Lower lobe of right lung (tissue), 2 donors: ENCODE measurements at regions not wholly inside any gene's neighbourhood (a gene's known extent, or its start where the extent isn't known, plus 50 kb on each side); places are given as distances from the start of the nearest gene placed in this dataset.

Experiments used
- ATAC-seq, 2 donors: fragments of 200-7000 bp; cut with Tn5 transposase; one replicate each; pipeline ENCODE4 v1.9.1; 2020 to 2022; ENCODE audit warnings: mild to moderate bottlenecking in 2 of 2, moderate library complexity in 2 of 2
- DNase-seq: peaks from one replicate; pipeline ENCODE4 v3.0.0-alpha.2; 2020
- H3K27ac ChIP-seq: fragments of 200-600 bp; one replicate; pipeline ENCODE4 v1.8.0; 2022
- H3K27me3 ChIP-seq: fragments of 200-600 bp; one replicate; pipeline ENCODE4 v1.8.0; 2022; ENCODE audit warnings: low read depth
- H3K36me3 ChIP-seq: fragments of 200-600 bp; one replicate; pipeline ENCODE4 v1.8.0; 2022; ENCODE audit warnings: mild to moderate bottlenecking
- H3K4me1 ChIP-seq: fragments of 200-600 bp; one replicate; pipeline ENCODE4 v1.8.0; 2022
- H3K4me3 ChIP-seq: fragments of 200-600 bp; one replicate; pipeline ENCODE4 v1.8.0; 2022; ENCODE audit warnings: mild to moderate bottlenecking
- H3K9me3 ChIP-seq: fragments of 200-600 bp; one replicate; pipeline ENCODE4 v1.8.0; 2022
- intact Hi-C: fragments of 100-400 bp; cut with DNase I; formaldehyde crosslinking; loops from one replicate; pipeline ENCODE4 v1.11.0; 2022
- TF ChIP-seq, protein P1 (sequence below): fragments of 200-600 bp; IDR thresholded peaks from one replicate; pipeline ENCODE4 v1.8.0; 2022; ENCODE audit warnings: antibody characterized with exemption, mild to moderate bottlenecking
- donor health status: DM: no; HTN: yes; CAD: no; lungs with severe emphysema.

- DNase-seq (no peak), ATAC-seq (no peak)
- no peaks in the 10 kb centered on the region for H3K36me3 ChIP-seq
- no peaks in the 10 kb centered on the region for H3K27me3 ChIP-seq
- intact Hi-C loops: no loop called here
- no peak overlapping the region for H3K4me3 ChIP-seq
- no peaks in the 10 kb centered on the region for H3K9me3 ChIP-seq
- TF ChIP-seq, protein P1, sequence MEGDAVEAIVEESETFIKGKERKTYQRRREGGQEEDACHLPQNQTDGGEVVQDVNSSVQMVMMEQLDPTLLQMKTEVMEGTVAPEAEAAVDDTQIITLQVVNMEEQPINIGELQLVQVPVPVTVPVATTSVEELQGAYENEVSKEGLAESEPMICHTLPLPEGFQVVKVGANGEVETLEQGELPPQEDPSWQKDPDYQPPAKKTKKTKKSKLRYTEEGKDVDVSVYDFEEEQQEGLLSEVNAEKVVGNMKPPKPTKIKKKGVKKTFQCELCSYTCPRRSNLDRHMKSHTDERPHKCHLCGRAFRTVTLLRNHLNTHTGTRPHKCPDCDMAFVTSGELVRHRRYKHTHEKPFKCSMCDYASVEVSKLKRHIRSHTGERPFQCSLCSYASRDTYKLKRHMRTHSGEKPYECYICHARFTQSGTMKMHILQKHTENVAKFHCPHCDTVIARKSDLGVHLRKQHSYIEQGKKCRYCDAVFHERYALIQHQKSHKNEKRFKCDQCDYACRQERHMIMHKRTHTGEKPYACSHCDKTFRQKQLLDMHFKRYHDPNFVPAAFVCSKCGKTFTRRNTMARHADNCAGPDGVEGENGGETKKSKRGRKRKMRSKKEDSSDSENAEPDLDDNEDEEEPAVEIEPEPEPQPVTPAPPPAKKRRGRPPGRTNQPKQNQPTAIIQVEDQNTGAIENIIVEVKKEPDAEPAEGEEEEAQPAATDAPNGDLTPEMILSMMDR: no peak
- H3K27ac ChIP-seq: no peak overlapping the region
- H3K4me1 ChIP-seq: no peaks in the 10 kb centered on the region
These were observed 273.5 kb upstream of the PPARGC1A start for GRCh38 chr4:24163314-24163713.

- H3K36me3 ChIP-seq: no peaks in the 10 kb centered on the region
- no peaks in the 10 kb centered on the region for H3K4me1 ChIP-seq
- no peaks in the 10 kb centered on the region for H3K27me3 ChIP-seq
- TF ChIP-seq, protein P1: no peak
- ATAC-seq (peak in 1 of 2 donors; percentile 62), DNase-seq (no peak)
- H3K4me3 ChIP-seq: no peak overlapping the region
- no peak overlapping the region for H3K27ac ChIP-seq
- intact Hi-C loops: no loop called here
- no peaks in the 10 kb centered on the region for H3K9me3 ChIP-seq
These were observed 270.5 kb upstream of the PPARGC1A start for GRCh38 chr4:24160358-24160757.

GRCh38 chr4:24158031-24158430, 268.2 kb upstream of the PPARGC1A start:
- Histone ChIP-seq H3K27me3 (no peaks in the 10 kb centered on the region), H3K9me3 (no peaks in the 10 kb centered on the region), H3K4me1 (no peaks in the 10 kb centered on the region), H3K36me3 (no peaks in the 10 kb centered on the region), H3K4me3 (no peak overlapping the region), H3K27ac (no peak overlapping the region)
- intact Hi-C loops: no loop called here
- TF ChIP-seq, protein P1: no peak
- no peak for ATAC-seq
- DNase-seq: no peak

- ATAC-seq (no peak), DNase-seq (no peak)
- H3K27me3 ChIP-seq: no peaks in the 10 kb centered on the region
- H3K27ac ChIP-seq: no peak overlapping the region
- H3K36me3 ChIP-seq: no peaks in the 10 kb centered on the region
- TF ChIP-seq, protein P1: no peak
- no peaks in the 10 kb centered on the region for H3K9me3 ChIP-seq
- intact Hi-C loops: no loop called here
- no peak overlapping the region for H3K4me3 ChIP-seq
- no peaks in the 10 kb centered on the region for H3K4me1 ChIP-seq
These were observed 260.2 kb upstream of the PPARGC1A start for GRCh38 chr4:24150034-24150433.

- no peaks in the 10 kb centered on the region for H3K36me3 ChIP-seq
- ATAC-seq: no peak
These were observed 256.3 kb upstream of the PPARGC1A start for GRCh38 chr4:24146127-24146526.

More at GRCh38 chr4:24146127-24146526, 256.3 kb upstream of the PPARGC1A start:
- Histone ChIP-seq H3K27ac (no peak overlapping the region), H3K4me3 (no peak overlapping the region), H3K4me1 (no peaks in the 10 kb centered on the region), H3K9me3 (no peaks in the 10 kb centered on the region), H3K27me3 (no peaks in the 10 kb centered on the region)
- intact Hi-C loops: no loop called here
- no peak for DNase-seq
- TF ChIP-seq, protein P1: no peak
